T-helper 2 cell treated with Interferon-gamma antibody and Interleukin-4, amounts not matched to agents 5 μg/mL and 100 μg/mL, for 36 hours (primary cell): ENCODE measurements at regions not wholly inside any gene's neighbourhood (a gene's known extent, or its start where the extent isn't known, plus 50 kb on each side); places are given as distances from the start of the nearest gene placed in this dataset.

ENCODE experiments used
- DNase-seq: peaks from one replicate; pipeline ENCODE4 v3.0.0; 2021; ENCODE audit warnings: low spot score
- H3K27ac Mint-ChIP-seq: one replicate; pipeline ENCODE4 v1.8.0; 2021; ENCODE audit warnings: mild to moderate bottlenecking, mixed read lengths
- H3K27me3 Mint-ChIP-seq: one replicate; pipeline ENCODE4 v1.8.0; 2021; ENCODE audit warnings: low read depth, mixed read lengths
- H3K36me3 Mint-ChIP-seq: one replicate; pipeline ENCODE4 v1.8.0; 2021; ENCODE audit warnings: low read depth, mixed read lengths
- H3K4me1 Mint-ChIP-seq: one replicate; pipeline ENCODE4 v1.8.0; 2021; ENCODE audit warnings: low read depth, mixed read lengths
- H3K4me3 Mint-ChIP-seq: one replicate; pipeline ENCODE4 v1.8.0; 2022; ENCODE audit warnings: mild to moderate bottlenecking, moderate library complexity, mixed read lengths
- H3K9me3 Mint-ChIP-seq: one replicate; pipeline ENCODE4 v1.8.0; 2021; ENCODE audit warnings: mixed read lengths

GRCh38 chrX:44470816-44471215 is 71.8 kb downstream of the FUNDC1 start:
- no peaks in the 10 kb centered on the region for H3K9me3 Mint-ChIP-seq
- no peak overlapping the region for H3K4me3 Mint-ChIP-seq
- no peaks in the 10 kb centered on the region for H3K4me1 Mint-ChIP-seq
- no peaks in the 10 kb centered on the region for H3K36me3 Mint-ChIP-seq
- H3K27ac Mint-ChIP-seq = no peak overlapping the region
- H3K27me3 Mint-ChIP-seq = no peaks in the 10 kb centered on the region
- DNase-seq = no peak

GRCh38 chrX:44462850-44463249 is 79.8 kb downstream of the FUNDC1 start:
- H3K27me3 Mint-ChIP-seq = no peaks in the 10 kb centered on the region
- no peaks in the 10 kb centered on the region for H3K4me1 Mint-ChIP-seq
- H3K36me3 Mint-ChIP-seq = no peaks in the 10 kb centered on the region
- H3K9me3 Mint-ChIP-seq = no peaks in the 10 kb centered on the region
- no peak overlapping the region for H3K4me3 Mint-ChIP-seq
- H3K27ac Mint-ChIP-seq = no peak overlapping the region
- DNase-seq = no peak

- Mint-ChIP-seq H3K4me3 (no peak overlapping the region), H3K36me3 (no peaks in the 10 kb centered on the region), H3K27ac (no peak overlapping the region), H3K9me3 (no peaks in the 10 kb centered on the region), H3K27me3 (no peaks in the 10 kb centered on the region), H3K4me1 (no peaks in the 10 kb centered on the region)
- no peak for DNase-seq
These were observed 83.2 kb downstream of the FUNDC1 start for GRCh38 chrX:44459501-44459900.

- Mint-ChIP-seq H3K4me1 (no peaks in the 10 kb centered on the region), H3K36me3 (no peaks in the 10 kb centered on the region), H3K27ac (no peak overlapping the region), H3K4me3 (no peak overlapping the region), H3K9me3 (no peaks in the 10 kb centered on the region), H3K27me3 (peaks cover under 1% of the 10 kb centered on the region)
- no peak for DNase-seq
These were observed 86.0 kb downstream of the FUNDC1 start for GRCh38 chrX:44456685-44457084.

GRCh38 chrX:44451056-44451455 is 91.6 kb downstream of the FUNDC1 start:
- Mint-ChIP-seq H3K9me3 (no peaks in the 10 kb centered on the region), H3K27ac (no peak overlapping the region), H3K27me3 (peaks cover 2% of the 10 kb centered on the region), H3K36me3 (no peaks in the 10 kb centered on the region), H3K4me1 (no peaks in the 10 kb centered on the region), H3K4me3 (no peak overlapping the region)
- DNase-seq = no peak

GRCh38 chrX:44447214-44447613 is 95.4 kb downstream of the FUNDC1 start:
- Mint-ChIP-seq H3K4me3 (no peak overlapping the region), H3K27ac (no peak overlapping the region), H3K36me3 (no peaks in the 10 kb centered on the region), H3K27me3 (peaks cover 2% of the 10 kb centered on the region), H3K4me1 (no peaks in the 10 kb centered on the region), H3K9me3 (no peaks in the 10 kb centered on the region)
- no peak for DNase-seq

GRCh38 chrX:44440006-44440405 is 96.5 kb upstream of the EFHC2 start:
- H3K4me1 Mint-ChIP-seq = no peaks in the 10 kb centered on the region

GRCh38 chrX:44439242-44439794 is 95.8 kb upstream of the EFHC2 start:
- Mint-ChIP-seq H3K4me3 (no peak overlapping the region), H3K27me3 (no peaks in the 10 kb centered on the region), H3K9me3 (no peaks in the 10 kb centered on the region), H3K27ac (no peak overlapping the region), H3K4me1 (peaks cover 4% of the 10 kb centered on the region), H3K36me3 (no peaks in the 10 kb centered on the region)
- no peak for DNase-seq

More at GRCh38 chrX:44440006-44440405, 96.5 kb upstream of the EFHC2 start:
- no peak for DNase-seq
- Mint-ChIP-seq H3K9me3 (no peaks in the 10 kb centered on the region), H3K4me3 (no peak overlapping the region), H3K27ac (no peak overlapping the region), H3K27me3 (no peaks in the 10 kb centered on the region), H3K36me3 (no peaks in the 10 kb centered on the region)

- Mint-ChIP-seq H3K4me1 (peaks cover 7% of the 10 kb centered on the region), H3K4me3 (no peak overlapping the region), H3K36me3 (no peaks in the 10 kb centered on the region), H3K27ac (no peak overlapping the region), H3K27me3 (no peaks in the 10 kb centered on the region), H3K9me3 (no peaks in the 10 kb centered on the region)
- DNase-seq = no peak
These were observed 91.6 kb upstream of the EFHC2 start for GRCh38 chrX:44435047-44435446.

GRCh38 chrX:44433556-44433955 is 90.1 kb upstream of the EFHC2 start:
- no peak for DNase-seq
- no peak overlapping the region for H3K4me3 Mint-ChIP-seq
- no peaks in the 10 kb centered on the region for H3K36me3 Mint-ChIP-seq
- no peaks in the 10 kb centered on the region for H3K27me3 Mint-ChIP-seq
- H3K27ac Mint-ChIP-seq = no peak overlapping the region
- H3K9me3 Mint-ChIP-seq = no peaks in the 10 kb centered on the region
- peaks cover 15% of the 10 kb centered on the region for H3K4me1 Mint-ChIP-seq

GRCh38 chrX:44432641-44433040 is 89.2 kb upstream of the EFHC2 start:
- H3K27ac Mint-ChIP-seq = no peak overlapping the region
- H3K4me1 Mint-ChIP-seq = peaks cover 18% of the 10 kb centered on the region

GRCh38 chrX:44431194-44431593 is 87.7 kb upstream of the EFHC2 start:
- Mint-ChIP-seq H3K27me3 (no peaks in the 10 kb centered on the region), H3K9me3 (no peaks in the 10 kb centered on the region), H3K4me1 (peaks cover 18% of the 10 kb centered on the region), H3K27ac (no peak overlapping the region), H3K36me3 (no peaks in the 10 kb centered on the region), H3K4me3 (no peak overlapping the region)
- no peak for DNase-seq

More at GRCh38 chrX:44432641-44433040, 89.2 kb upstream of the EFHC2 start:
- DNase-seq = no peak
- no peak overlapping the region for H3K4me3 Mint-ChIP-seq
- no peaks in the 10 kb centered on the region for H3K36me3 Mint-ChIP-seq
- no peaks in the 10 kb centered on the region for H3K9me3 Mint-ChIP-seq
- no peaks in the 10 kb centered on the region for H3K27me3 Mint-ChIP-seq

- no peaks in the 10 kb centered on the region for H3K27me3 Mint-ChIP-seq
- H3K9me3 Mint-ChIP-seq = no peaks in the 10 kb centered on the region
- H3K4me1 Mint-ChIP-seq = peaks cover 14% of the 10 kb centered on the region
- H3K36me3 Mint-ChIP-seq = no peaks in the 10 kb centered on the region
- H3K4me3 Mint-ChIP-seq = no peak overlapping the region
- DNase-seq = peak; percentile 16
- peak overlapping the region; percentile 48 for H3K27ac Mint-ChIP-seq
These were observed 85.6 kb upstream of the EFHC2 start for GRCh38 chrX:44428989-44429627.

- Mint-ChIP-seq H3K4me3 (no peak overlapping the region), H3K9me3 (no peaks in the 10 kb centered on the region), H3K36me3 (no peaks in the 10 kb centered on the region), H3K27me3 (peaks cover 2% of the 10 kb centered on the region), H3K27ac (no peak overlapping the region), H3K4me1 (no peaks in the 10 kb centered on the region)
- no peak for DNase-seq
These were observed 79.2 kb upstream of the EFHC2 start for GRCh38 chrX:44422631-44423030.
